ENCODE measurements at regions not wholly inside any gene's neighbourhood (a gene's known extent, or its start where the extent isn't known, plus 50 kb on each side); places are given as distances from the start of the nearest gene placed in this dataset.

GRCh38 chr12:4099276-4099675 lies 174.3 kb upstream of the CCND2 start:
- no peak for TF ChIP-seq CTCF (IDR thresholded peaks at IDR 0.05)
- no peak for TF ChIP-seq POLR2A (IDR thresholded peaks at IDR 0.05)
